ENCODE measurements at regions not wholly inside any gene's neighbourhood (a gene's known extent, or its start where the extent isn't known, plus 50 kb on each side); places are given as distances from the start of the nearest gene placed in this dataset.

GRCh38 chr21:41603476-41603875 is 95.5 kb upstream of the TMPRSS2 start:
- no peak for DNase-seq
- H3K36me3 ChIP-seq (replicated peaks in 1 of 2; ENCODE audit: control insufficient read depth in 1 of 2, insufficient read depth in 2 of 2, low read length in 1 of 2), result no peaks in the 10 kb centered on the region
- H3K4me1 ChIP-seq (ENCODE audit: control insufficient read depth in 1 of 2, insufficient read depth in 2 of 2, low read depth in 1 of 2, low read length in 1 of 2), result no peaks in the 10 kb centered on the region
- H3K9me2 ChIP-seq, result no peaks in the 10 kb centered on the region
- no peak overlapping the region for H2AFZ ChIP-seq (ENCODE audit: low read depth)
- H3K9me3 ChIP-seq, result no peaks in the 10 kb centered on the region
- H3K9ac ChIP-seq, result no peak overlapping the region
- no peaks in the 10 kb centered on the region for H3F3A ChIP-seq (replicated peaks; ENCODE audit: insufficient read depth)
- no peaks in the 10 kb centered on the region for H4K20me1 ChIP-seq (ENCODE audit: insufficient read depth)
- H3K4me2 ChIP-seq, result no peak overlapping the region
- POLR2A ChIA-PET, result no interaction called here
- no peaks in the 10 kb centered on the region for H3K27me3 ChIP-seq (ENCODE audit: insufficient read depth)
- 69% methylated on average over 5 of the region's 8 CpGs for WGBS (ENCODE audit: low lambda C conversion rate)
- no peak overlapping the region for H3K4me3 ChIP-seq (ENCODE audit: low read depth in 2 of 2, low read length in 1 of 2)
- TF ChIP-seq USF1 (IDR thresholded peaks at IDR 0.05; ENCODE audit: borderline replicate concordance, low read depth), result no peak
- no peak overlapping the region for H3K27ac ChIP-seq (ENCODE audit: low read depth in 2 of 2, low read length in 1 of 2)
- CTCF ChIA-PET, result interaction anchor here (1.4 kb wide), 1 partner anchor 9 kb away, joined by 8 read pairs; no protein-coding TSS in a partner anchor
- no peaks in the 10 kb centered on the region for H3K79me2 ChIP-seq (ENCODE audit: insufficient read depth)

- H2AFZ ChIP-seq (ENCODE audit: low read depth), result no peak overlapping the region
- no peaks in the 10 kb centered on the region for H3F3A ChIP-seq (replicated peaks; ENCODE audit: insufficient read depth)
- no peaks in the 10 kb centered on the region for H3K9me2 ChIP-seq
- no peak for DNase-seq
- H3K4me3 ChIP-seq (ENCODE audit: low read depth in 2 of 2, low read length in 1 of 2), result no peak overlapping the region
- ChIA-PET POLR2A (no interaction called here), CTCF (interaction anchor here (0.6 to 1.7 kb wide), 4 partner anchors 7 to 248 kb away, joined by 4 to 8 read pairs (median 5); no protein-coding TSS in a partner anchor)
- H3K79me2 ChIP-seq (ENCODE audit: insufficient read depth), result no peaks in the 10 kb centered on the region
- no peaks in the 10 kb centered on the region for H3K36me3 ChIP-seq (replicated peaks in 1 of 2; ENCODE audit: control insufficient read depth in 1 of 2, insufficient read depth in 2 of 2, low read length in 1 of 2)
- WGBS (ENCODE audit: low lambda C conversion rate), result 65% methylated on average over 14 of the region's 14 CpGs
- H3K4me2 ChIP-seq, result no peak overlapping the region
- no peaks in the 10 kb centered on the region for H3K4me1 ChIP-seq (ENCODE audit: control insufficient read depth in 1 of 2, insufficient read depth in 2 of 2, low read depth in 1 of 2, low read length in 1 of 2)
- no peaks in the 10 kb centered on the region for H3K9me3 ChIP-seq
- no peaks in the 10 kb centered on the region for H4K20me1 ChIP-seq (ENCODE audit: insufficient read depth)
- H3K27me3 ChIP-seq (ENCODE audit: insufficient read depth), result no peaks in the 10 kb centered on the region
- no peak for TF ChIP-seq NFIC (IDR thresholded peaks at IDR 0.05; ENCODE audit: borderline replicate concordance)
- TF ChIP-seq RAD21 (IDR thresholded peaks at IDR 0.05; ENCODE audit: low read length), result no peak
- TF ChIP-seq ZBTB33 (IDR thresholded peaks at IDR 0.05; ENCODE audit: borderline replicate concordance, low read depth), result no peak
- TF ChIP-seq GABPA (IDR thresholded peaks at IDR 0.05; ENCODE audit: low read depth), result no peak
- TF ChIP-seq JUND (IDR thresholded peaks at IDR 0.05), result no peak
- TF ChIP-seq POLR2AphosphoS5 (IDR thresholded peaks at IDR 0.05; ENCODE audit: low read depth, low read length), result no peak
- no peak overlapping the region for H3K9ac ChIP-seq
- no peak overlapping the region for H3K27ac ChIP-seq (ENCODE audit: low read depth in 2 of 2, low read length in 1 of 2)
Observed at GRCh38 chr21:41602531-41602930, 94.6 kb upstream of the TMPRSS2 start.

- H3K4me2 ChIP-seq, result no peak overlapping the region
- CTCF ChIA-PET, result interaction anchor here (0.6 to 1.7 kb wide), 6 partner anchors 8 to 249 kb away, joined by 3 to 8 read pairs (median 5); no protein-coding TSS in a partner anchor
- no peaks in the 10 kb centered on the region for H3K79me2 ChIP-seq (ENCODE audit: insufficient read depth)
- 32% methylated on average over 8 of the region's 11 CpGs for WGBS (ENCODE audit: low lambda C conversion rate)
- H2AFZ ChIP-seq (ENCODE audit: low read depth), result no peak overlapping the region
- TF ChIP-seq NFIC (IDR thresholded peaks at IDR 0.05; ENCODE audit: borderline replicate concordance) (peak; percentile 27; the same call in 1 of the 2 replicates), PBX3 (IDR thresholded peaks at IDR 0.05) (peak; percentile 35; the same call in 1 of the 2 replicates), CHD2 (IDR thresholded peaks at IDR 0.05; ENCODE audit: low read length, partially characterized antibody) (no peak)
- POLR2A ChIA-PET, result no interaction called here
- H3K9me2 ChIP-seq, result no peaks in the 10 kb centered on the region
- H3K36me3 ChIP-seq (replicated peaks in 1 of 2; ENCODE audit: control insufficient read depth in 1 of 2, insufficient read depth in 2 of 2, low read length in 1 of 2), result no peaks in the 10 kb centered on the region
- no peak overlapping the region for H3K27ac ChIP-seq (ENCODE audit: low read depth in 2 of 2, low read length in 1 of 2)
- no peaks in the 10 kb centered on the region for H3F3A ChIP-seq (replicated peaks; ENCODE audit: insufficient read depth)
- H3K27me3 ChIP-seq (ENCODE audit: insufficient read depth), result no peaks in the 10 kb centered on the region
- no peaks in the 10 kb centered on the region for H4K20me1 ChIP-seq (ENCODE audit: insufficient read depth)
- DNase-seq, result no peak
- H3K9ac ChIP-seq, result no peak overlapping the region
- H3K4me1 ChIP-seq (ENCODE audit: control insufficient read depth in 1 of 2, insufficient read depth in 2 of 2, low read depth in 1 of 2, low read length in 1 of 2), result no peaks in the 10 kb centered on the region
- H3K9me3 ChIP-seq, result no peaks in the 10 kb centered on the region
- H3K4me3 ChIP-seq (ENCODE audit: low read depth in 2 of 2, low read length in 1 of 2), result no peak overlapping the region
Observed at GRCh38 chr21:41601573-41602368, 93.8 kb upstream of the TMPRSS2 start.

All from SK-N-SH (cell line).